NOMO-1 treated with dmso at 0.1 percent for 144 hours (cell line): ENCODE measurements at regions not wholly inside any gene's neighbourhood (a gene's known extent, or its start where the extent isn't known, plus 50 kb on each side); places are given as distances from the start of the nearest gene placed in this dataset.

Experiments used
- DNase-seq: peaks from one replicate; lab custom pipeline; 2025; ENCODE audit not compliant: unreplicated experiment; lab: John Stamatoyannopoulos, UW

- no peak for DNase-seq
These were observed 454.1 kb downstream of the MEIS1 start for GRCh38 chr2:66888791-66889631.

GRCh38 chr2:66889632-66889882, 454.6 kb downstream of the MEIS1 start:
- DNase-seq, result no peak

DNA sequence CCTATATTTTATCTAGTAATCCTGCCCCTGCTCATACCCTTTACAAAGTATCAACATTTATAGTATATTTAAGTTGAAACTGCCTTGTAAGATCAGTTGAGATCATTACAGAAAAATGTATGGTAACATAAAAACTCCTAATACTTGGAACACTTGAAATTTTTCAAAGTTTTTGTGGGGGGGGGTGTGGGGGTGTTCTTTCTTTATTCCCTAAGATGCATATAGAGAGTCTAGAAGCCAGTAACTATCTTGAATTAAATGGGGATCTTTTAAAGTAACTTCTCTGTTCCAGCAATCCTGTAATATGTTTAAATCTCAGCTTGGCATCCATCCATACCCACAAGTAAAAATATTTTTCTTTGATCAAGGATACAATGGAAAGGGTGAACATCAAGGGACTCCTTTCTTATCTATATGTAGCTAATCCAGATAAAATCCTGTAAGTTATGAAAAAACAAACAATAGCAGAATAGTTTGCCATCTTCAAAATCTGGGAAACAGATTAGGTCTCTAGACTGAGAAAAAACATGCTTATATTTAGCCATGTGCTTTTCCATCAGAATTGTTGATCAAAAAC, 455.3 kb downstream of the MEIS1 start:
- DNase-seq, result no peak

- DNase-seq, result no peak
These were observed 460.3 kb downstream of the MEIS1 start for GRCh38 chr2:66895206-66895605.

DNA sequence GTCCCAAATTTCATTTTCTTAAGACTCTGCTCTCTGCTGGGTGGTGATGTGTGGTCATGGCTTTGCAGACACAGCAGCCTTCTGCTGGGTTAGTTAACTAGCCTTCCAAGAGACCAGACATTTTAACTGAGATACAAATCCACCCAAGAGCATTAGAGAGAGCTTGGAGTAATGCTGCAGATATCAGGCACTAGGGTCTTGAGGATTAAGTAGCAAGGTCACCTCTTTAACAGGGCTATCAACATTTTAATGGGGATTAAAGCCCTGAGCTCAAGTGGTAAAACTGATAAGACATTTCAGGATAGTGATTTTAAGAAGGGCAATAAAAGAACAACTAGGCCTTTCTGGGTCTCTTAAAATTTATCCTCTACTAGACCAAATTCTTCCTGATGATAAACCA, 461.2 kb downstream of the MEIS1 start:
- no peak for DNase-seq

DNA sequence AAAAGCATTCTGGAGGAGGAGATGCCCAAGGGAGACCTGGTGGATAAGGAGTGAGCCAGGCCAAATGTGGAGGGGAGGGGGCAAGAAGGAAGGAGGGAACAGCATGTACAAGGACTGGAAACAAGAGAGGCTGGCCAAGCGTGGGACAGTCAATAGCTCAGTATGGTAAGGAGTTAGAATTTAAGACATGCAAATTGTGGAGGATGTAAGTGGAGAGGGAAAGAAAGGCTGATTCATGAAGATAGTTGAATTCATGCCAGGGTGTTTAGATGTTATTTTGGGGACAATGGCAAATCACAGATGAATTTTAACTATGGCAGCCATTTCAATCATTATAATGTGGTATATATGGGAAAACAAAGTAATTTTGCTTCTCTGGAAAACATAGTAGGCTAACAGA, 462.3 kb downstream of the MEIS1 start:
- DNase-seq, result no peak

DNA sequence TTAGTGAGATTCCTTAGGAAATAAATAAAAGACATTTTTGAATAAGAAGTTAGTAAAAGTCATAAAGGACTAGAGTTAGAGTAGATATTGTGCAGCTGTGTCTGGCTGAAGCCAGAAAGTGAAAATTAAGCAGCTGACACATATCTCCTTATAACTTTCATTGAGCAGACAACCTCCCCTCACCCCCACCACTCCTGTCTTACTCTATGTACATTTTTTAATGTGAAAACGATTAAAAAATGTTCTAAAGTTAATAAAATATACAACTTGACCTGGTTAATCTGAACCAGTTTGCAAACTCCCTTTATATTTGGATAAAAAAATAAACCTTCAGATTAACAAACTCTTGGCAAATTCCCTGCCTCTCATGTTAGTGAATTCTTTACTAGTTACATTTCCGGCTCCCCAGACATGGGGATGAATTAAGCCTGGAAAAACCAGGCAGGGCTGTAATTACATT, 462.8 kb downstream of the MEIS1 start:
- no peak for DNase-seq

- no peak for DNase-seq
These were observed 464.2 kb downstream of the MEIS1 start for GRCh38 chr2:66899109-66899508.

DNA sequence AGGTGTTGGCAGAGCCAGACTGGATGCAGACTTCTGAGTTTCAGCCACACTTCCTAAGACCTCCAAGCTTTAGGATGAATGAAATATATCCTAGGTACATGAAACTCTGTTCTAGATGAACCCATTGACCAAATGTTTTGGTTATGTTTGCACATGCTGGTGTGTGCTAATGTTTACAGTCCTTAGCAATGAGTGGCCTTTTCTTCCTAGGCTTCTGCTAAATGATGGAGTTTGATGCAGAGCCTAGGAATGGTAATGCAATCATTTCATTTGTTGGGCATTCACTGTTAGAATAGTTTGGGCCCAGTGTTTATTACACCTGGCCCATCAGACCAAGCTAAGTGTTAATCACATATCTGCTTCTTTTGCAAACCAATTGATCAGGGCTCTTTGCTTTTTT, 464.7 kb downstream of the MEIS1 start:
- DNase-seq, result no peak

DNA sequence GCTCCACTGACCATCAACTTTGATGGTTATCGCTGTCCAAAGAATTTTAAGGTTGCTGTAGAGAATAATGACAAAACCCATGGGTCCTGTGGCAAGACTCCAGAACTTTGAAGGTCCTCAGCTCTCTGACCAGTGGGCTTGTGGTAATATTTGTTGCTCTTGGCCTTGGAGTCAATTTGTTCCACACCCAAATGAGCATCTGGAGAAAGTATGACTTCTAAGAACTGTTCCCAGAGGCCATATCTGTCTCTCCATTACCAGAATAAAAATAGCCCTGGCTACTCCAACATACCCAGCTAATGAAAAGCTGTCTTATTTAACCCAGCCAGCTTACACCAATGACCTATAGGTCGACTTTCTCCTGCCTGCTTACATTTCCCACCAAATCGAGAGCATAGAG, 466.4 kb downstream of the MEIS1 start:
- DNase-seq, result no peak

GRCh38 chr2:66903183-66903582, 468.3 kb downstream of the MEIS1 start:
- no peak for DNase-seq

- DNase-seq, result no peak
These were observed 469.0 kb downstream of the MEIS1 start for GRCh38 chr2:66903745-66904465.

DNA sequence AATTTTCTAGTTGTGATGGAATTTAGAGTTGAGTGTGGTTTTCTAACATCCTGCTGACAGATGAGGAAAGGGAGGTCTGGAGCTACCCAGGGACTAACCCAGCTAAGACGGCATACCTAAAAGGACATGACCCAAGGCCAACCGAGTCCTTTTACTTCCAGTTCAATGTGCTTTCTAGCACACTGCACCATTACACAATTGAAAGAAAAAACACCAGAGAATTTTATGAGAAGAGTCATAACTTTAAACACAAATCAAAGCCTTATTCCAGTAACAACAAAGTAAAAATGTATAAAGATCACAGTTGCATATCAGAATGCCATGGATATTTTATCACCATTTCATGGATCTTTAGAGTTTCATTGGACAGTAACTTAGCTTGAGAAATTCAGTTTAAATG, 480.3 kb downstream of the MEIS1 start:
- no peak for DNase-seq

DNA sequence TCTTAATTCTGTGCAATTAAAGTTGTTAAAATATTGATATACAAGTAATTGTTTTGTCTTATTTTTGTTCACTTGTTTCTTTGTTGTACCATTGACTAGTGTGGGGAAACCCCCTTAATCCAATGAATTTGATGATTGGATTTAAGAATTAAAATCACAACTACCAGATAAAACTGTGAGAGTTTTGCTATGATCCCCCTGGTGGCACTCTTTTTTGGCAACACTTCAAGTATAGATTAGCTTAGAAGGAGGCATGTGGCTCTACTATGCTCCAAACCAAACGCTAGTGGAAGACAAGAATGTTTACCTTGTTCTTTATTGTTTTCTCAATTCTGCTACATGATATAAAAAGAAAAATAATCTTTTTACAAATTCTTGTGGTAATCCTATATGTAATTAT, 477.8 kb upstream of the ETAA1 start:
- no peak for DNase-seq

DNA sequence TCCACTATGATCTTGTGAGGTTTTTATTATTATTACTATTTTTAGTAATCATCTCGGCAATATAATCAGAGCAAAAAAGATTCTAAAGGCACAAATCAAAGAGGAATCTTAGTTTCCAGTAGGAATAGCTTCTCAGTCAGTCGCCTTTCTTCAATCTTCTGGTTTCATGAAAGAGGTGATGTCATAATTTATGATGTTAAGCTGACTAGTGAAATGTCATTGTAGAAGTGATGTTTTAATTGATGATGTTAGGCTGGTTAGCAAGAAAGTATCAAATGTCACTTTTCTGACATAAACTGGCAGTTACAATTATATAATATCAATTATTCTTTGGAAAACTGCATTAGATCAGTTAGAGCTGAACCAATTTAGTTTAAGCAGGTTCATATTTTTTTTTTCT, 476.7 kb upstream of the ETAA1 start:
- no peak for DNase-seq

- no peak for DNase-seq
These were observed 472.0 kb upstream of the ETAA1 start for GRCh38 chr2:66925128-66925527.

DNA sequence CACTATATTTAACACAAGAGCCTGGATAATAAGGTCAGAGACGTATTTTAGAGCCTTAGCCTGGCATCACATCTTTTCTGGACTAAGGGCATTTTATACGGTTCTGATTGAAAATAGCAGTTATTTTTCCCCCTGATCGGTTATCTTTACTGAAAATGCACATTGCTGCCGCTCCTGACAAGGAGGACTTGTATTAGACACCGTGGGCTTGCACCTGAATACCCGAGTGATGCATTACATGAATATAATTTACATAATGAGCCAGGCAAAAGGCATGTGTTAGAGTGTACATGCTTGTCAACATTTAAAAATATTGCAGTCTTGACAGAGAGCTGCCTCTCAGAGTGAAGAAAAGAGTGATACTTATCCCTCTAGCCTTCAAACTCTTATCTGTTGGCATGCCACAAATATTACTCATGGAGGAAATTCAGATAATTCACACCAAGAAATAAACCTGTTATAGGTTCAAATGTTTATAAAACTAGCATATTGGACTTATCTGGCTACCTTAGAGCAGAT, 470.5 kb upstream of the ETAA1 start:
- no peak for DNase-seq

- DNase-seq, result no peak
These were observed 467.3 kb upstream of the ETAA1 start for GRCh38 chr2:66929632-66930338.

GRCh38 chr2:66930339-66931220, 466.6 kb upstream of the ETAA1 start:
- DNase-seq, result peak; percentile 11

DNA sequence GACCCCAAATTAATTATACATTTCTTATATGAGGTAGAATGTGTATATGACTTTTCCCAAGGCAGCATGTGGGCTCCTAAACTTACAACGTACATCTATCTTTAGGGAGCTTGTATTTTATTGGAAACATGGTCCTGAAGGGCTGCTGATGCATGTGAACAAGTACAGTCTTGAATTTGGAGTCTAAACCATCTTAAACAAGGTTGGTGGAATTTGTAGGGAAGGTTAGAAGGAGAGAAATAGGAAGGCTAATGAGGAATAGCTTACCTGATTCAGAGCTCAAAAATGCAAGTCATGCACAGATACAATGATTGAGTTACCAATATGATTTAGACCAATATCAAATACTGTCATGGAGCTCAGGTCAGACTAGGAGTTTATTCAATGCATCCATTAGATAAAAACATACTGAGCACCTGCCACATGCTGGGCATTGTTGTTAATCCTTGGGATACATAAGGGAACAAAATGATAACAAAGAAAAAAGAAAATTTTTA, 458.6 kb upstream of the ETAA1 start:
- DNase-seq, result no peak
